SK-N-SH treated with all-trans-retinoic acid at 6 μM for 48 hours (cell line): ENCODE measurements at regions not wholly inside any gene's neighbourhood (a gene's known extent, or its start where the extent isn't known, plus 50 kb on each side); places are given as distances from the start of the nearest gene placed in this dataset.

Experiments
- ATAC-seq: fragments of 200-7000 bp; cut with Tn5 transposase; 3 replicates; pipeline ENCODE4 v1.9.1; 2020; ENCODE audit warnings: mild to moderate bottlenecking, moderate library complexity
- ARNTL ChIP-seq: fragments of 450-650 bp; formaldehyde crosslinking; IDR thresholded peaks from 2 replicates; pipeline ENCODE4 v1.5.0; 2020; ENCODE audit warnings: low read depth, mild to moderate bottlenecking, moderate library complexity, borderline replicate concordance
- BACH2 ChIP-seq: fragments of 250-450 bp; sonication (Bioruptor Pico); IDR thresholded peaks from 2 replicates; pipeline ENCODE4 v1.9.0; 2021; ENCODE audit warnings: mild to moderate bottlenecking, borderline replicate concordance
- CSDC2 ChIP-seq: fragments of 250-450 bp; sonication (Bioruptor Pico); IDR thresholded peaks from 2 replicates; pipeline ENCODE4 v1.5.0; 2020; ENCODE audit warnings: mild to moderate bottlenecking, moderate library complexity
- ESRRG ChIP-seq: fragments of 250-450 bp; sonication (Bioruptor Pico); IDR thresholded peaks from 2 replicates; pipeline ENCODE4 v1.6.1; 2021; ENCODE audit warnings: mild to moderate bottlenecking
- GLIS3 ChIP-seq: fragments of 250-450 bp; sonication (Bioruptor Pico); IDR thresholded peaks from 2 replicates; pipeline ENCODE4 v1.5.0; 2020; ENCODE audit warnings: mild to moderate bottlenecking, moderate library complexity
- ISL1 ChIP-seq: fragments of 250-450 bp; sonication (Bioruptor Pico); IDR thresholded peaks from 2 replicates; pipeline ENCODE4 v2.1.2; 2022; ENCODE audit warnings: mild to moderate bottlenecking, moderate library complexity
- OSR1 ChIP-seq: fragments of 250-450 bp; sonication (Bioruptor Pico); IDR thresholded peaks from 2 replicates; pipeline ENCODE4 v1.8.0; 2022; ENCODE audit warnings: moderate library complexity, mild to moderate bottlenecking, inconsistent platforms
- PATZ1 ChIP-seq: fragments of 250-450 bp; sonication (Bioruptor Pico); IDR thresholded peaks from 2 replicates; pipeline ENCODE4 v1.8.0; 2020; ENCODE audit warnings: mild to moderate bottlenecking, moderate library complexity, borderline replicate concordance
- POU6F1 ChIP-seq: fragments of 250-450 bp; sonication (Bioruptor Pico); IDR thresholded peaks from 2 replicates; pipeline ENCODE4 v1.8.0; 2021; ENCODE audit warnings: low read depth, mild to moderate bottlenecking, moderate library complexity, borderline replicate concordance
- PPARA ChIP-seq: fragments of 250-450 bp; sonication (Bioruptor Pico); IDR thresholded peaks from 2 replicates; pipeline ENCODE4 v1.5.0; 2020; ENCODE audit warnings: mild to moderate bottlenecking, borderline replicate concordance
- RARB ChIP-seq: fragments of 250-450 bp; sonication (Bioruptor Pico); IDR thresholded peaks from 2 replicates; pipeline ENCODE4 v1.8.0; 2021; ENCODE audit warnings: mild to moderate bottlenecking, moderate library complexity
- SNAI2 ChIP-seq: fragments of 250-450 bp; sonication (Bioruptor Pico); IDR thresholded peaks from 2 replicates; pipeline ENCODE4 v1.5.0; 2020; ENCODE audit warnings: mild to moderate bottlenecking, moderate library complexity
- TCF4 ChIP-seq: fragments of 250-450 bp; sonication (Bioruptor Pico); IDR thresholded peaks from 2 replicates; pipeline ENCODE4 v1.8.0; 2021; ENCODE audit warnings: mild to moderate bottlenecking, moderate library complexity, borderline replicate concordance
- TOX ChIP-seq: fragments of 250-450 bp; sonication (Bioruptor Pico); IDR thresholded peaks from 2 replicates; pipeline ENCODE4 v1.8.0; 2021; ENCODE audit warnings: mild to moderate bottlenecking, moderate library complexity, borderline replicate concordance
- TSHZ2 ChIP-seq: fragments of 250-450 bp; sonication (Bioruptor Pico); IDR thresholded peaks from 2 replicates; pipeline ENCODE4 v1.5.0; 2020; ENCODE audit warnings: mild to moderate bottlenecking, moderate library complexity
- ZC3H10 ChIP-seq: fragments of 250-450 bp; sonication (Bioruptor Pico); IDR thresholded peaks from 2 replicates; pipeline ENCODE4 v1.5.1; 2021; ENCODE audit warnings: mild to moderate bottlenecking, moderate library complexity
- ZFP3 ChIP-seq: fragments of 250-450 bp; sonication (Bioruptor Pico); IDR thresholded peaks from 2 replicates; pipeline ENCODE4 v1.5.0; 2020; ENCODE audit warnings: mild to moderate bottlenecking, moderate library complexity
- ZFP30 ChIP-seq: fragments of 450-650 bp; formaldehyde crosslinking; IDR thresholded peaks from 2 replicates; pipeline ENCODE4 v1.5.0; 2022; ENCODE audit warnings: mild to moderate bottlenecking, moderate library complexity
- ZNF565 ChIP-seq: fragments of 450-650 bp; formaldehyde crosslinking; conservative IDR thresholded peaks from 2 replicates; pipeline ENCODE4 v1.5.0; 2020; ENCODE audit warnings: low read depth, mild to moderate bottlenecking, moderate library complexity
- ZNF70 ChIP-seq: fragments of 450-650 bp; formaldehyde crosslinking; IDR thresholded peaks from 2 replicates; pipeline ENCODE4 v1.5.0; 2020; ENCODE audit warnings: mild to moderate bottlenecking, moderate library complexity
- TF ChIP-seq, protein P1 (sequence below): fragments of 250-450 bp; sonication (Bioruptor Pico); IDR thresholded peaks from 2 replicates; pipeline ENCODE4 v1.5.1; 2021; ENCODE audit warnings: mild to moderate bottlenecking, moderate library complexity

GRCh38 chr4:188887905-188888304 lies 748.7 kb downstream of the TRIML1 start:
- TF ChIP-seq OSR1 = no peak
- TF ChIP-seq ESRRG (CRISPR knock-in tag) = no peak
- TF ChIP-seq, all 23 proteins: peak for 0
- ATAC-seq = no peak

DNA sequence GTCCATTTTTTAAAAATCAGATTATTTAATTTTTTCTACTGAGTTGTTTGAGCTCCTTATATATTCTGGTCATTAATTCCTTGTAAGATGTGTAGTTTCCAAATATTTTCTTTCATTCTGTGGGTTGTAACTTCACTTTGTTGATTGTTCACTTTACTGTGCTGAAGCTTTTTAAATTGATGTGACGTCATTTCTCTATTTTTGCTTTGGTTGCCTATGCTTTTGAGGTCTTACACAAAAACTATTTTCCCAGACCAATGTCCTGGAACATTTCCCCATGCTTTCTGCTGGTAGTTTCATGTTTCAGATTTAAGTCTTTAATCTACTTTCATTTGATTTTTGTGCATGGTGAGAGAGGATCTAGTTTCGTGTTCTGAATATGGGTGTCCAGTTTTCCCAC lies 753.6 kb downstream of the TRIML1 start:
- no peak for TF ChIP-seq CSDC2 (CRISPR knock-in tag)
- TF ChIP-seq, protein P1, sequence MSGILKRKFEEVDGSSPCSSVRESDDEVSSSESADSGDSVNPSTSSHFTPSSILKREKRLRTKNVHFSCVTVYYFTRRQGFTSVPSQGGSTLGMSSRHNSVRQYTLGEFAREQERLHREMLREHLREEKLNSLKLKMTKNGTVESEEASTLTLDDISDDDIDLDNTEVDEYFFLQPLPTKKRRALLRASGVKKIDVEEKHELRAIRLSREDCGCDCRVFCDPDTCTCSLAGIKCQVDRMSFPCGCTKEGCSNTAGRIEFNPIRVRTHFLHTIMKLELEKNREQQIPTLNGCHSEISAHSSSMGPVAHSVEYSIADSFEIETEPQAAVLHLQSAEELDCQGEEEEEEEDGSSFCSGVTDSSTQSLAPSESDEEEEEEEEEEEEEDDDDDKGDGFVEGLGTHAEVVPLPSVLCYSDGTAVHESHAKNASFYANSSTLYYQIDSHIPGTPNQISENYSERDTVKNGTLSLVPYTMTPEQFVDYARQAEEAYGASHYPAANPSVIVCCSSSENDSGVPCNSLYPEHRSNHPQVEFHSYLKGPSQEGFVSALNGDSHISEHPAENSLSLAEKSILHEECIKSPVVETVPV (CRISPR knock-in tag) = no peak
- TF ChIP-seq ZNF70 (CRISPR knock-in tag) = no peak
- no peak for TF ChIP-seq ZFP3
- no peak for TF ChIP-seq PPARA (CRISPR knock-in tag)
- no peak for TF ChIP-seq ARNTL (CRISPR knock-in tag)
- no peak for TF ChIP-seq ZFP30
- TF ChIP-seq TOX (CRISPR knock-in tag) = no peak
- no peak for TF ChIP-seq GLIS3 (CRISPR knock-in tag)
- no peak for TF ChIP-seq RARB
- TF ChIP-seq ZC3H10 (CRISPR knock-in tag) = no peak
- no peak for TF ChIP-seq TSHZ2
- no peak for TF ChIP-seq ISL1 (CRISPR knock-in tag)
- ATAC-seq = no peak

- ATAC-seq = no peak
- no peak for TF ChIP-seq ZFP3
- no peak for TF ChIP-seq SNAI2 (CRISPR knock-in tag)
- TF ChIP-seq ZNF565 (CRISPR knock-in tag) = no peak
- TF ChIP-seq PPARA (CRISPR knock-in tag) = no peak
- no peak for TF ChIP-seq TCF4 (CRISPR knock-in tag)
- TF ChIP-seq ZC3H10 (CRISPR knock-in tag) = no peak
- TF ChIP-seq, protein P1 (CRISPR knock-in tag) = no peak
- TF ChIP-seq GLIS3 (CRISPR knock-in tag) = no peak
- TF ChIP-seq OSR1 = no peak
- TF ChIP-seq TSHZ2 = no peak
- TF ChIP-seq ZNF70 (CRISPR knock-in tag) = no peak
- no peak for TF ChIP-seq POU6F1 (CRISPR knock-in tag)
- TF ChIP-seq RARB = no peak
- no peak for TF ChIP-seq ISL1 (CRISPR knock-in tag)
- no peak for TF ChIP-seq BACH2
- no peak for TF ChIP-seq TOX (CRISPR knock-in tag)
- TF ChIP-seq PATZ1 (CRISPR knock-in tag) = no peak
- no peak for TF ChIP-seq ZFP30
- TF ChIP-seq CSDC2 (CRISPR knock-in tag) = no peak
These were observed 764.7 kb downstream of the TRIML1 start for GRCh38 chr4:188903986-188904385.
